SK-N-SH (cell line): ENCODE measurements at regions not wholly inside any gene's neighbourhood (a gene's known extent, or its start where the extent isn't known, plus 50 kb on each side); places are given as distances from the start of the nearest gene placed in this dataset.

ENCODE experiments used
- CTCF ChIA-PET: fragments of 300-600, 350-600 bp; formaldehyde crosslinking; extraction: SDS; loops from one replicate; lab custom pipeline; 2021; lab: Yijun Ruan, JAX
- POLR2A ChIA-PET: fragments of 350-600 bp; sonication (Branson Sonifier 250); formaldehyde crosslinking; extraction: SDS; loops from one replicate; lab custom pipeline; 2020; ENCODE audit warnings: antibody characterized with exemption, inconsistent platforms; lab: Yijun Ruan, JAX
- DNase-seq: peaks from one replicate; pipeline ENCODE4 v3.0.0; 2012
- H2AFZ ChIP-seq: fragments of 200-600 bp; sonication (generic); 2 replicates; pipeline ENCODE4 v1.8.1; 2016; ENCODE audit warnings: antibody characterized with exemption, mild to moderate bottlenecking, low read depth
- H3F3A ChIP-seq: fragments of 200-600 bp; sonication (generic); replicated peaks from 2 replicates; pipeline ENCODE3; 2016; ENCODE audit warnings: antibody characterized with exemption, mild to moderate bottlenecking; ENCODE audit not compliant: insufficient read depth
- H3K27ac ChIP-seq, 2 experiments: fragments of 200-500 bp in 1 of 2; fragments of 200-600 bp in 1 of 2; sonication (Bioruptor generic) in 1 of 2; sonication (generic), shearing (Covaris generic) in 1 of 2; 2 replicates each; pipeline versions ENCODE4 v1.5.1 to v1.6.1; 2014 to 2016; ENCODE audit warnings: low read depth in 2 of 2, inconsistent platforms in 1 of 2, low read length in 1 of 2, mild to moderate bottlenecking in 1 of 2, mixed read lengths in 1 of 2
- H3K27me3 ChIP-seq: fragments of 200-600 bp; sonication (generic), shearing (Covaris generic); 2 replicates; pipeline ENCODE4 v1.6.1; 2016; ENCODE audit warnings: mixed run types; ENCODE audit not compliant: insufficient read depth
- H3K36me3 ChIP-seq, 2 experiments: fragments of 200-500 bp in 1 of 2; fragments of 200-600 bp in 1 of 2; sonication (Bioruptor generic) in 1 of 2; sonication (generic) in 1 of 2; replicated peaks in 1 of 2; 2 replicates each; pipeline versions ENCODE3 to v1.5.1; 2014 to 2016; ENCODE audit warnings: low read length in 1 of 2, mild to moderate bottlenecking in 1 of 2; ENCODE audit not compliant: insufficient read depth in 2 of 2, control insufficient read depth in 1 of 2
- H3K4me1 ChIP-seq, 2 experiments: fragments of 200-500 bp in 1 of 2; fragments of 200-600 bp in 1 of 2; sonication (Bioruptor generic) in 1 of 2; sonication (generic), shearing (Covaris generic) in 1 of 2; 2 replicates each; pipeline versions ENCODE4 v1.5.1 to v1.6.1; 2014 to 2016; ENCODE audit warnings: low read depth in 1 of 2, low read length in 1 of 2, mixed run types in 1 of 2; ENCODE audit not compliant: insufficient read depth in 2 of 2, control insufficient read depth in 1 of 2
- H3K4me2 ChIP-seq: fragments of 200-600 bp; sonication (generic), shearing (Covaris generic); 2 replicates; pipeline ENCODE4 v1.6.1; 2017; ENCODE audit warnings: mixed run types
- H3K4me3 ChIP-seq, 2 experiments: fragments of 200-500 bp in 1 of 2; fragments of 200-600 bp in 1 of 2; sonication (Bioruptor generic) in 1 of 2; sonication (generic), shearing (Covaris generic) in 1 of 2; 2 replicates each; pipeline versions ENCODE4 v1.5.1 to v1.8.1; 2014 to 2016; ENCODE audit warnings: low read depth in 2 of 2, inconsistent platforms in 1 of 2, low read length in 1 of 2, mild to moderate bottlenecking in 1 of 2, mixed read lengths in 1 of 2, moderate library complexity in 1 of 2
- H3K79me2 ChIP-seq: fragments of 200-600 bp; sonication (generic); 2 replicates; pipeline ENCODE4 v1.8.1; 2017; ENCODE audit warnings: mild to moderate bottlenecking; ENCODE audit not compliant: insufficient read depth
- H3K9ac ChIP-seq: fragments of 200-600 bp; sonication (generic); 2 replicates; pipeline ENCODE4 v1.6.1; 2017; ENCODE audit warnings: mixed run types
- H3K9me2 ChIP-seq: fragments of 200-600 bp; sonication (generic); 2 replicates; pipeline ENCODE4 v1.6.1; 2017; ENCODE audit warnings: mixed run types
- H3K9me3 ChIP-seq: fragments of 200-600 bp; sonication (generic); 2 replicates; pipeline ENCODE4 v1.6.1; 2017; ENCODE audit warnings: mixed run types, mild to moderate bottlenecking, moderate library complexity
- H4K20me1 ChIP-seq: fragments of 200-600 bp; sonication (generic); 2 replicates; pipeline ENCODE4 v1.6.1; 2017; ENCODE audit warnings: mild to moderate bottlenecking, mixed run types; ENCODE audit not compliant: insufficient read depth
- CTCF ChIP-seq: fragments of 200-600 bp; sonication (generic); IDR thresholded peaks from 2 replicates; pipeline ENCODE4 v1.6.1; 2017; ENCODE audit warnings: antibody characterized with exemption, mild to moderate bottlenecking, moderate library complexity
- IRF3 ChIP-seq: fragments of 150-350 bp; IDR thresholded peaks from 2 replicates; pipeline ENCODE4 v1.6.1; 2016; ENCODE audit warnings: mild to moderate bottlenecking, low read depth, low read length
- JUND ChIP-seq: IDR thresholded peaks from 2 replicates; pipeline ENCODE4 v1.4.0; 2012
- NRF1 ChIP-seq: IDR thresholded peaks from 2 replicates; pipeline ENCODE4 v1.6.1; 2012; ENCODE audit warnings: low read depth, mild to moderate bottlenecking, low read length
- PBX3 ChIP-seq: IDR thresholded peaks from 2 replicates; pipeline ENCODE4; 2012
- RAD21 ChIP-seq: IDR thresholded peaks from 2 replicates; pipeline ENCODE4 v1.6.1; 2012; ENCODE audit warnings: mild to moderate bottlenecking, low read length
- REST ChIP-seq: IDR thresholded peaks from 2 replicates; pipeline ENCODE4 v1.6.1; 2012; ENCODE audit warnings: mild to moderate bottlenecking, low read depth, low read length, moderate library complexity
- SIN3A ChIP-seq: IDR thresholded peaks from 2 replicates; pipeline ENCODE4 v1.6.1; 2012; ENCODE audit warnings: low read depth, mild to moderate bottlenecking, low read length, moderate library complexity, borderline replicate concordance
- TAF1 ChIP-seq: IDR thresholded peaks from 2 replicates; pipeline ENCODE4 v1.6.1; 2012; ENCODE audit warnings: low read depth, mild to moderate bottlenecking, low read length, moderate library complexity, borderline replicate concordance
- USF1 ChIP-seq: IDR thresholded peaks from 2 replicates; pipeline ENCODE4 v1.4.0; 2012; ENCODE audit warnings: low read depth, borderline replicate concordance
- ZBTB33 ChIP-seq: IDR thresholded peaks from 2 replicates; pipeline ENCODE4 v1.4.0; 2012; ENCODE audit warnings: low read depth, borderline replicate concordance
- WGBS: methylation state at CpG from one replicate; pipeline ENCODE4 v1.1.6; 2017; ENCODE audit warnings: low lambda C conversion rate; 5-methylcytosine and 5-hydroxymethylcytosine counted together

- no peak overlapping the region for H3K4me3 ChIP-seq
- H3F3A ChIP-seq = no peaks in the 10 kb centered on the region
- H3K4me2 ChIP-seq = no peak overlapping the region
- H3K36me3 ChIP-seq = no peaks in the 10 kb centered on the region
- no peak overlapping the region for H3K9ac ChIP-seq
- CTCF ChIA-PET = no interaction called here
- H3K9me3 ChIP-seq = no peaks in the 10 kb centered on the region
- 21% methylated on average over 13 of the region's 13 CpGs for WGBS
- no peaks in the 10 kb centered on the region for H3K9me2 ChIP-seq
- no peaks in the 10 kb centered on the region for H4K20me1 ChIP-seq
- H3K27ac ChIP-seq = no peak overlapping the region
- no peak for DNase-seq
- POLR2A ChIA-PET = no interaction called here
- no peak for TF ChIP-seq RAD21
- no peak for TF ChIP-seq CTCF
- TF ChIP-seq TAF1 = no peak
- TF ChIP-seq JUND = no peak
- no peak for TF ChIP-seq SIN3A
- TF ChIP-seq PBX3 = no peak
- no peak for TF ChIP-seq USF1
- no peak for TF ChIP-seq REST
- no peak for TF ChIP-seq NRF1
- TF ChIP-seq ZBTB33 = no peak
- TF ChIP-seq IRF3 = no peak
- H3K79me2 ChIP-seq = no peaks in the 10 kb centered on the region
- H2AFZ ChIP-seq = no peak overlapping the region
- H3K27me3 ChIP-seq = no peaks in the 10 kb centered on the region; the same call in 1 of the 2 replicates
- no peaks in the 10 kb centered on the region for H3K4me1 ChIP-seq
Observed at GRCh38 chr4:110798687-110799086, 175.8 kb upstream of the PITX2 start.
